CD14-positive monocyte (primary cell): ENCODE measurements at regions not wholly inside any gene's neighbourhood (a gene's known extent, or its start where the extent isn't known, plus 50 kb on each side); places are given as distances from the start of the nearest gene placed in this dataset.

ENCODE experiments used
- DNase-seq, 3 donors: peaks; one replicate each; pipeline ENCODE4 v3.0.0-alpha.2; 2011 to 2022
- H2AFZ ChIP-seq: 2 replicates; pipeline ENCODE4 v1.6.0; 2012; ENCODE audit warnings: mild to moderate bottlenecking, low read depth, low read length, inconsistent platforms; ENCODE audit not compliant: insufficient read depth, poor library complexity, severe bottlenecking
- H3K27ac ChIP-seq, 2 donors: 1 replicate in 1 of 2; 2 replicates in 1 of 2; pipeline ENCODE4 v1.5.1; 2012 to 2013; ENCODE audit warnings: low read length in 2 of 2, control low read depth in 1 of 2, inconsistent platforms in 1 of 2, low read depth in 1 of 2, mild to moderate bottlenecking in 1 of 2
- H3K27me3 ChIP-seq, 2 donors: one replicate each; pipeline versions ENCODE4 v1.6.0 to v1.6.1; 2011 to 2013; ENCODE audit warnings: low read length in 2 of 2; ENCODE audit not compliant: control insufficient read depth in 2 of 2, insufficient read depth in 2 of 2
- H3K36me3 ChIP-seq, 2 donors: replicated peaks in 1 of 2; 1 replicate in 1 of 2; 2 replicates in 1 of 2; pipeline versions ENCODE4 v1.5.1 to v1.6.1; 2012 to 2013; ENCODE audit warnings: low read length in 2 of 2, control low read depth in 1 of 2, inconsistent platforms in 1 of 2, mild to moderate bottlenecking in 1 of 2; ENCODE audit not compliant: insufficient read depth in 2 of 2, control insufficient read depth in 1 of 2
- H3K4me1 ChIP-seq, 2 donors: 1 replicate in 1 of 2; 2 replicates in 1 of 2; pipeline versions ENCODE4 v1.5.1 to v1.6.1; 2012 to 2013; ENCODE audit warnings: low read length in 2 of 2, control low read depth in 1 of 2, inconsistent platforms in 1 of 2, mild to moderate bottlenecking in 1 of 2, moderate library complexity in 1 of 2; ENCODE audit not compliant: insufficient read depth in 2 of 2, control insufficient read depth in 1 of 2
- H3K4me2 ChIP-seq: replicated peaks from 2 replicates; pipeline ENCODE3; 2012; ENCODE audit warnings: low read length, moderate library complexity, mild to moderate bottlenecking; ENCODE audit not compliant: poor library complexity, severe bottlenecking; ENCODE audit errors: extremely low read depth
- H3K4me3 ChIP-seq, 3 experiments: fragments of 200-600 bp in 1 of 3; sonication (generic) in 1 of 3; replicated peaks in 1 of 3; 1 replicate in 2 of 3; 2 replicates in 1 of 3; pipeline ENCODE4 v1.5.1; 2011 to 2013; ENCODE audit warnings: low read length in 3 of 3, mild to moderate bottlenecking in 3 of 3, control low read depth in 2 of 3, low read depth in 2 of 3, inconsistent platforms in 1 of 3, moderate library complexity in 1 of 3
- H3K79me2 ChIP-seq: 2 replicates; pipeline ENCODE4 v1.6.0; 2012; ENCODE audit warnings: mild to moderate bottlenecking, control low read depth, inconsistent platforms, low read length, moderate library complexity; ENCODE audit not compliant: insufficient read depth
- H3K9ac ChIP-seq: 2 replicates; pipeline ENCODE4 v1.6.0; 2017; ENCODE audit warnings: low read length, mild to moderate bottlenecking; ENCODE audit not compliant: insufficient read depth, poor library complexity, severe bottlenecking
- H3K9me3 ChIP-seq, 2 donors: replicated peaks in 1 of 2; 1 replicate in 1 of 2; 2 replicates in 1 of 2; pipeline versions ENCODE4 v1.5.1 to v1.6.1; 2012 to 2013; ENCODE audit warnings: low read length in 2 of 2, control low read depth in 1 of 2; ENCODE audit not compliant: control insufficient read depth in 1 of 2, insufficient read depth in 1 of 2
- H4K20me1 ChIP-seq: 2 replicates; pipeline ENCODE4 v1.6.0; 2012; ENCODE audit warnings: mild to moderate bottlenecking, low read length, control low read depth, moderate library complexity; ENCODE audit not compliant: insufficient read depth
- H3K27ac Mint-ChIP-seq, 7 donors: one replicate each; pipeline ENCODE4 v1.8.0; 2020; ENCODE audit warnings: mild to moderate bottlenecking in 7 of 7, mixed read lengths in 7 of 7, moderate library complexity in 6 of 7, inconsistent platforms in 2 of 7
- H3K27me3 Mint-ChIP-seq, 3 donors: one replicate each; pipeline ENCODE4 v1.8.0; 2021 to 2022; ENCODE audit warnings: low read depth in 3 of 3, mild to moderate bottlenecking in 3 of 3, mixed read lengths in 3 of 3, moderate library complexity in 3 of 3, inconsistent platforms in 1 of 3
- H3K36me3 Mint-ChIP-seq, 2 donors: one replicate each; pipeline ENCODE4 v1.8.0; 2020; ENCODE audit warnings: mixed read lengths in 2 of 2, inconsistent platforms in 1 of 2, mild to moderate bottlenecking in 1 of 2
- H3K4me1 Mint-ChIP-seq: one replicate; pipeline ENCODE4 v1.8.0; 2020; ENCODE audit warnings: mild to moderate bottlenecking, mixed read lengths
- H3K4me3 Mint-ChIP-seq, 2 donors: one replicate each; pipeline ENCODE4 v1.8.0; 2020; ENCODE audit warnings: mild to moderate bottlenecking in 2 of 2, mixed read lengths in 2 of 2, moderate library complexity in 1 of 2
- H3K9me3 Mint-ChIP-seq, 7 donors: one replicate each; pipeline ENCODE4 v1.8.0; 2020 to 2022; ENCODE audit warnings: mixed read lengths in 7 of 7, mild to moderate bottlenecking in 6 of 7, moderate library complexity in 6 of 7, inconsistent platforms in 2 of 7
- WGBS: methylation state at CpG from one replicate; pipeline ENCODE4 v1.1.5; 2013; ENCODE audit warnings: missing lambda C conversion rate; ENCODE audit not compliant: insufficient coverage; 5-methylcytosine and 5-hydroxymethylcytosine counted together
- intact Hi-C, 2 donors: fragments of 100-400 bp; cut with micrococcal nuclease; formaldehyde crosslinking; loops; one replicate each; pipeline versions ENCODE4 v1.15.0 to v1.15.1; 2023
- TF ChIP-seq, protein P1 (sequence below): fragments of 200-600 bp; IDR thresholded peaks from one replicate; pipeline ENCODE4 v1.8.0; 2022; ENCODE audit warnings: antibody characterized with exemption, mild to moderate bottlenecking

GRCh38 chr10:89075631-89076030 lies 85.0 kb downstream of the FAS start:
- peaks cover 0 to 4% of the 10 kb centered on the region in 2 donors for H3K4me1 ChIP-seq
- H3K27ac Mint-ChIP-seq: no peak overlapping the region
- H3K36me3 ChIP-seq: no peaks in the 10 kb centered on the region
- WGBS: no CpG with 5 or more reads among the region's 1 CpG
- peaks cover 7% of the 10 kb centered on the region for H3K4me1 Mint-ChIP-seq
- H3K9ac ChIP-seq: no peak overlapping the region
- H3K27me3 Mint-ChIP-seq: peaks cover 0 to 3% (median 0%) of the 10 kb centered on the region in 3 donors
- no peak overlapping the region for H2AFZ ChIP-seq
- DNase-seq: no peak
- TF ChIP-seq, protein P1, sequence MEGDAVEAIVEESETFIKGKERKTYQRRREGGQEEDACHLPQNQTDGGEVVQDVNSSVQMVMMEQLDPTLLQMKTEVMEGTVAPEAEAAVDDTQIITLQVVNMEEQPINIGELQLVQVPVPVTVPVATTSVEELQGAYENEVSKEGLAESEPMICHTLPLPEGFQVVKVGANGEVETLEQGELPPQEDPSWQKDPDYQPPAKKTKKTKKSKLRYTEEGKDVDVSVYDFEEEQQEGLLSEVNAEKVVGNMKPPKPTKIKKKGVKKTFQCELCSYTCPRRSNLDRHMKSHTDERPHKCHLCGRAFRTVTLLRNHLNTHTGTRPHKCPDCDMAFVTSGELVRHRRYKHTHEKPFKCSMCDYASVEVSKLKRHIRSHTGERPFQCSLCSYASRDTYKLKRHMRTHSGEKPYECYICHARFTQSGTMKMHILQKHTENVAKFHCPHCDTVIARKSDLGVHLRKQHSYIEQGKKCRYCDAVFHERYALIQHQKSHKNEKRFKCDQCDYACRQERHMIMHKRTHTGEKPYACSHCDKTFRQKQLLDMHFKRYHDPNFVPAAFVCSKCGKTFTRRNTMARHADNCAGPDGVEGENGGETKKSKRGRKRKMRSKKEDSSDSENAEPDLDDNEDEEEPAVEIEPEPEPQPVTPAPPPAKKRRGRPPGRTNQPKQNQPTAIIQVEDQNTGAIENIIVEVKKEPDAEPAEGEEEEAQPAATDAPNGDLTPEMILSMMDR: no peak
- H3K27ac ChIP-seq: no peak overlapping the region
- H4K20me1 ChIP-seq: no peaks in the 10 kb centered on the region
- H3K4me3 Mint-ChIP-seq: no peak overlapping the region
- H3K27me3 ChIP-seq: no peaks in the 10 kb centered on the region
- H3K9me3 Mint-ChIP-seq: no peaks in the 10 kb centered on the region
- no peak overlapping the region for H3K4me2 ChIP-seq
- no peaks in the 10 kb centered on the region for H3K9me3 ChIP-seq
- H3K4me3 ChIP-seq: no peak overlapping the region
- H3K36me3 Mint-ChIP-seq: no peaks in the 10 kb centered on the region
- intact Hi-C loops: no loop called here
- H3K79me2 ChIP-seq: no peaks in the 10 kb centered on the region

GRCh38 chr10:89074120-89074519 lies 83.5 kb downstream of the FAS start:
- Mint-ChIP-seq H3K9me3 (no peaks in the 10 kb centered on the region), H3K27me3 (peaks cover 0 to 4% (median 0%) of the 10 kb centered on the region in 3 donors), H3K27ac (no peak overlapping the region), H3K36me3 (no peaks in the 10 kb centered on the region), H3K4me3 (no peak overlapping the region), H3K4me1 (peaks cover 5% of the 10 kb centered on the region)
- Histone ChIP-seq H3K27me3 (no peaks in the 10 kb centered on the region), H3K4me1 (peaks cover 0 to 4% of the 10 kb centered on the region in 2 donors), H3K9ac (no peak overlapping the region), H3K4me3 (no peak overlapping the region), H4K20me1 (no peaks in the 10 kb centered on the region), H3K4me2 (no peak overlapping the region), H3K9me3 (no peaks in the 10 kb centered on the region), H3K27ac (no peak overlapping the region), H3K36me3 (no peaks in the 10 kb centered on the region), H3K79me2 (no peaks in the 10 kb centered on the region), H2AFZ (no peak overlapping the region)
- intact Hi-C loops: no loop called here
- TF ChIP-seq, protein P1: no peak
- WGBS: 81% methylated on average over 2 of the region's 3 CpGs
- no peak for DNase-seq
